GM12891 (cell line): ENCODE measurements at regions not wholly inside any gene's neighbourhood (a gene's known extent, or its start where the extent isn't known, plus 50 kb on each side); places are given as distances from the start of the nearest gene placed in this dataset.

Source experiments
- DNase-seq: peaks from one replicate; pipeline ENCODE4 v3.0.0; 2011; ENCODE audit warnings: low spot score; ENCODE audit not compliant: insufficient read length
- FAIRE-seq: peaks from 2 replicates; lab custom pipeline; 2011; peaks lifted over from hg19 to GRCh38; lab: Jason Lieb, UNC
- PAX5 ChIP-seq: IDR thresholded peaks from 2 replicates; pipeline ENCODE4 v1.6.1; 2011; ENCODE audit warnings: low read length, moderate library complexity, mild to moderate bottlenecking; ENCODE audit not compliant: insufficient read depth, severe bottlenecking
- POLR2A ChIP-seq: IDR thresholded peaks from 2 replicates; pipeline ENCODE4 v1.6.1; 2011; ENCODE audit warnings: low read depth, low read length, control low read depth
- POLR2AphosphoS5 ChIP-seq: IDR thresholded peaks from 2 replicates; pipeline ENCODE4 v1.6.1; 2011; ENCODE audit warnings: low read depth, low read length, control low read depth
- POU2F2 ChIP-seq: IDR thresholded peaks from 2 replicates; pipeline ENCODE4 v1.6.1; 2011; ENCODE audit warnings: low read depth, mild to moderate bottlenecking, control low read depth, low read length, moderate library complexity
- SPI1 ChIP-seq: IDR thresholded peaks from 2 replicates; pipeline ENCODE4 v1.6.1; 2011; ENCODE audit warnings: low read depth, low read length, control low read depth
- TAF1 ChIP-seq: IDR thresholded peaks from 2 replicates; pipeline ENCODE4 v1.6.1; 2011; ENCODE audit warnings: low read depth, low read length, control low read depth

- FAIRE-seq (no peak), DNase-seq (no peak)
- TF ChIP-seq POLR2A, result no peak
Measured at GRCh38 chr15:23846218-23846617, 159.1 kb upstream of the NDN start.

GRCh38 chr15:23850666-23851065 is 163.6 kb upstream of the NDN start:
- FAIRE-seq (no peak), DNase-seq (no peak)
- TF ChIP-seq TAF1 (no peak), POLR2A (no peak), POLR2AphosphoS5 (no peak), SPI1 (no peak), PAX5 (no peak), POU2F2 (no peak)

- FAIRE-seq (no peak), DNase-seq (no peak)
- no peak for TF ChIP-seq PAX5
- TF ChIP-seq POLR2AphosphoS5, result no peak
- TF ChIP-seq POU2F2, result no peak
- TF ChIP-seq POLR2A, result no peak
- TF ChIP-seq TAF1, result no peak
- TF ChIP-seq SPI1, result no peak
Measured at GRCh38 chr15:23851921-23852320, 164.8 kb upstream of the NDN start.

- FAIRE-seq, result no peak
- no peak for DNase-seq
- TF ChIP-seq POU2F2, result no peak
- TF ChIP-seq SPI1, result no peak
- TF ChIP-seq POLR2A, result no peak
Measured at GRCh38 chr15:23853286-23853685, 166.2 kb upstream of the NDN start.

GRCh38 chr15:23854203-23854911 is 167.3 kb upstream of the NDN start:
- TF ChIP-seq PAX5 (no peak), SPI1 (no peak)
- FAIRE-seq, result no peak
- no peak for DNase-seq

- TF ChIP-seq SPI1, result no peak
- TF ChIP-seq POU2F2, result no peak
- TF ChIP-seq POLR2A, result no peak
- TF ChIP-seq POLR2AphosphoS5, result no peak
- TF ChIP-seq TAF1, result no peak
- TF ChIP-seq PAX5, result no peak
- FAIRE-seq (no peak), DNase-seq (no peak)
Measured at GRCh38 chr15:23854912-23855659, 168.0 kb upstream of the NDN start.

- TF ChIP-seq SPI1 (no peak), TAF1 (no peak), POU2F2 (no peak), POLR2A (no peak), PAX5 (no peak), POLR2AphosphoS5 (no peak)
- no peak for DNase-seq
- no peak for FAIRE-seq
Measured at GRCh38 chr15:23855947-23856346, 168.8 kb upstream of the NDN start.

GRCh38 chr15:23857028-23857641 is 170.0 kb upstream of the NDN start:
- no peak for FAIRE-seq

GRCh38 chr15:23859008-23859407 is 171.9 kb upstream of the NDN start:
- no peak for TF ChIP-seq POLR2A
- no peak for TF ChIP-seq SPI1
- TF ChIP-seq PAX5, result no peak
- TF ChIP-seq POLR2AphosphoS5, result no peak
- TF ChIP-seq TAF1, result no peak
- TF ChIP-seq POU2F2, result no peak

More at GRCh38 chr15:23857028-23857641, 170.0 kb upstream of the NDN start:
- DNase-seq, result no peak
- no peak for TF ChIP-seq TAF1
- TF ChIP-seq POLR2A, result no peak
- no peak for TF ChIP-seq SPI1
- TF ChIP-seq POLR2AphosphoS5, result no peak
- no peak for TF ChIP-seq PAX5
- no peak for TF ChIP-seq POU2F2

GRCh38 chr15:23860290-23861245 is 173.5 kb upstream of the NDN start:
- FAIRE-seq (no peak), DNase-seq (no peak)
- TF ChIP-seq POLR2A, result no peak
- no peak for TF ChIP-seq TAF1
- TF ChIP-seq POU2F2, result no peak
- TF ChIP-seq PAX5, result no peak
- no peak for TF ChIP-seq POLR2AphosphoS5
- no peak for TF ChIP-seq SPI1

More at GRCh38 chr15:23859008-23859407, 171.9 kb upstream of the NDN start:
- no peak for DNase-seq
- no peak for FAIRE-seq
